ENCODE measurements at regions not wholly inside any gene's neighbourhood (a gene's known extent, or its start where the extent isn't known, plus 50 kb on each side); places are given as distances from the start of the nearest gene placed in this dataset.
A peak's percentile ranks its signal among the peaks of the same experiment; 100 is the strongest.

- Mint-ChIP-seq H3K9me3 (peaks cover 0 to 2% (median 0%) of the 10 kb centered on the region in 5 donors), H3K27ac (peak overlapping the region in 1 of 8 donors; percentile 58), H3K4me3 (no peak overlapping the region), H3K27me3 (no peaks in the 10 kb centered on the region), H3K36me3 (peaks cover 0 to 8% (median 0%) of the 10 kb centered on the region in 3 donors), H3K4me1 (no peaks in the 10 kb centered on the region)
- DNase-seq, result no peak
- no peaks in the 10 kb centered on the region for H3K36me3 ChIP-seq (ENCODE audit: insufficient read depth, low read length)
- ChIA-PET CTCF (no interaction called here), POLR2A (no interaction called here)
- no peaks in the 10 kb centered on the region for H3K9me3 ChIP-seq (ENCODE audit: low read length)
- H3K27me3 ChIP-seq (ENCODE audit: insufficient read depth, low read length, poor library complexity, severe bottlenecking), result no peaks in the 10 kb centered on the region
- H3K4me1 ChIP-seq (ENCODE audit: insufficient read depth, low read length), result no peaks in the 10 kb centered on the region
- H3K27ac ChIP-seq (ENCODE audit: low read depth, low read length), result no peak overlapping the region
- no peak overlapping the region for H3K4me3 ChIP-seq (ENCODE audit: low read length)
Observed at GRCh38 chr1:193856261-193856660, 669.8 kb upstream of the B3GALT2 start.

GRCh38 chr1:193850745-193851144 is 664.3 kb upstream of the B3GALT2 start:
- Mint-ChIP-seq H3K27ac (no peak overlapping the region), H3K9me3 (peaks cover 0 to 2% (median 0%) of the 10 kb centered on the region in 5 donors), H3K36me3 (peaks cover 0 to 8% (median 0%) of the 10 kb centered on the region in 3 donors), H3K27me3 (no peaks in the 10 kb centered on the region), H3K4me3 (no peak overlapping the region), H3K4me1 (no peaks in the 10 kb centered on the region)
- Histone ChIP-seq H3K27me3 (ENCODE audit: insufficient read depth, low read length, poor library complexity, severe bottlenecking) (no peaks in the 10 kb centered on the region), H3K4me1 (ENCODE audit: insufficient read depth, low read length) (no peaks in the 10 kb centered on the region), H3K9me3 (ENCODE audit: low read length) (no peaks in the 10 kb centered on the region), H3K36me3 (ENCODE audit: insufficient read depth, low read length) (no peaks in the 10 kb centered on the region), H3K27ac (ENCODE audit: low read depth, low read length) (no peak overlapping the region), H3K4me3 (ENCODE audit: low read length) (no peak overlapping the region)
- ChIA-PET POLR2A (no interaction called here), CTCF (no interaction called here)
- no peak for DNase-seq

GRCh38 chr1:193846876-193847604 is 660.6 kb upstream of the B3GALT2 start:
- no peaks in the 10 kb centered on the region for H3K9me3 ChIP-seq (ENCODE audit: low read length)
- H3K4me1 ChIP-seq (ENCODE audit: insufficient read depth, low read length), result no peaks in the 10 kb centered on the region
- Mint-ChIP-seq H3K27me3 (no peaks in the 10 kb centered on the region), H3K4me3 (no peak overlapping the region), H3K36me3 (peaks cover 0 to 12% (median 0%) of the 10 kb centered on the region in 3 donors), H3K9me3 (peaks cover 0 to 3% (median 0%) of the 10 kb centered on the region in 5 donors), H3K4me1 (no peaks in the 10 kb centered on the region), H3K27ac (no peak overlapping the region)
- no peaks in the 10 kb centered on the region for H3K27me3 ChIP-seq (ENCODE audit: insufficient read depth, low read length, poor library complexity, severe bottlenecking)
- no peak overlapping the region for H3K4me3 ChIP-seq (ENCODE audit: low read length)
- DNase-seq, result no peak
- no peak overlapping the region for H3K27ac ChIP-seq (ENCODE audit: low read depth, low read length)
- CTCF ChIA-PET, result no interaction called here
- POLR2A ChIA-PET, result no interaction called here
- H3K36me3 ChIP-seq (ENCODE audit: insufficient read depth, low read length), result no peaks in the 10 kb centered on the region

- peaks cover 0 to 12% (median 0%) of the 10 kb centered on the region in 3 donors for H3K36me3 Mint-ChIP-seq
- Histone ChIP-seq H3K4me1 (ENCODE audit: insufficient read depth, low read length) (no peaks in the 10 kb centered on the region), H3K9me3 (ENCODE audit: low read length) (no peaks in the 10 kb centered on the region), H3K36me3 (ENCODE audit: insufficient read depth, low read length) (no peaks in the 10 kb centered on the region), H3K27me3 (ENCODE audit: insufficient read depth, low read length, poor library complexity, severe bottlenecking) (no peaks in the 10 kb centered on the region), H3K4me3 (ENCODE audit: low read length) (no peak overlapping the region), H3K27ac (ENCODE audit: low read depth, low read length) (no peak overlapping the region)
- H3K27ac Mint-ChIP-seq, result no peak overlapping the region
- H3K9me3 Mint-ChIP-seq, result peaks cover 0 to 3% (median 0%) of the 10 kb centered on the region in 5 donors
- no peak overlapping the region for H3K4me3 Mint-ChIP-seq
- no peaks in the 10 kb centered on the region for H3K4me1 Mint-ChIP-seq
- ChIA-PET POLR2A (no interaction called here), CTCF (no interaction called here)
- no peak for DNase-seq
- H3K27me3 Mint-ChIP-seq, result no peaks in the 10 kb centered on the region
Observed at GRCh38 chr1:193846411-193846810, 660.0 kb upstream of the B3GALT2 start.

GRCh38 chr1:193841857-193842256 is 655.4 kb upstream of the B3GALT2 start:
- ChIA-PET CTCF (no interaction called here), POLR2A (no interaction called here)
- Mint-ChIP-seq H3K4me3 (no peak overlapping the region), H3K9me3 (peaks cover 0 to 5% (median 0%) of the 10 kb centered on the region in 5 donors), H3K4me1 (no peaks in the 10 kb centered on the region), H3K27ac (no peak overlapping the region), H3K27me3 (peaks cover 0 to 4% of the 10 kb centered on the region in 2 donors), H3K36me3 (peaks cover 0 to 26% (median 0%) of the 10 kb centered on the region in 3 donors)
- H3K9me3 ChIP-seq (ENCODE audit: low read length), result no peaks in the 10 kb centered on the region
- no peaks in the 10 kb centered on the region for H3K4me1 ChIP-seq (ENCODE audit: insufficient read depth, low read length)
- H3K36me3 ChIP-seq (ENCODE audit: insufficient read depth, low read length), result no peaks in the 10 kb centered on the region
- no peak overlapping the region for H3K4me3 ChIP-seq (ENCODE audit: low read length)
- H3K27ac ChIP-seq (ENCODE audit: low read depth, low read length), result no peak overlapping the region
- no peak for DNase-seq
- no peaks in the 10 kb centered on the region for H3K27me3 ChIP-seq (ENCODE audit: insufficient read depth, low read length, poor library complexity, severe bottlenecking)

GRCh38 chr1:193831465-193831864 is 645.1 kb upstream of the B3GALT2 start:
- Mint-ChIP-seq H3K27ac (no peak overlapping the region), H3K4me3 (no peak overlapping the region), H3K36me3 (peaks cover 0 to 43% (median 3%) of the 10 kb centered on the region in 3 donors), H3K27me3 (peaks cover 0 to 5% of the 10 kb centered on the region in 2 donors), H3K9me3 (peaks cover 6 to 59% (median 28%) of the 10 kb centered on the region in 5 donors), H3K4me1 (no peaks in the 10 kb centered on the region)
- H3K27me3 ChIP-seq (ENCODE audit: insufficient read depth, low read length, poor library complexity, severe bottlenecking), result no peaks in the 10 kb centered on the region
- no peaks in the 10 kb centered on the region for H3K4me1 ChIP-seq (ENCODE audit: insufficient read depth, low read length)
- no peak overlapping the region for H3K27ac ChIP-seq (ENCODE audit: low read depth, low read length)
- ChIA-PET POLR2A (no interaction called here), CTCF (no interaction called here)
- H3K36me3 ChIP-seq (ENCODE audit: insufficient read depth, low read length), result no peaks in the 10 kb centered on the region
- no peaks in the 10 kb centered on the region for H3K9me3 ChIP-seq (ENCODE audit: low read length)
- DNase-seq, result no peak
- H3K4me3 ChIP-seq (ENCODE audit: low read length), result no peak overlapping the region

GRCh38 chr1:193827516-193827915 is 641.1 kb upstream of the B3GALT2 start:
- no peak overlapping the region for H3K4me3 Mint-ChIP-seq

GRCh38 chr1:193819376-193819775 is 633.0 kb upstream of the B3GALT2 start:
- ChIA-PET POLR2A (interaction anchor here (0.6 kb wide), 1 partner anchor 60 kb away, joined by 5 read pairs; no protein-coding TSS in a partner anchor), CTCF (no interaction called here)
- no peaks in the 10 kb centered on the region for H3K36me3 ChIP-seq (ENCODE audit: insufficient read depth, low read length)
- Mint-ChIP-seq H3K4me1 (no peaks in the 10 kb centered on the region), H3K9me3 (peaks cover 0 to 7% (median 5%) of the 10 kb centered on the region in 5 donors), H3K36me3 (peaks cover 0 to 44% (median 4%) of the 10 kb centered on the region in 3 donors), H3K4me3 (no peak overlapping the region), H3K27ac (no peak overlapping the region), H3K27me3 (peaks cover 0 to 4% of the 10 kb centered on the region in 2 donors)
- no peak overlapping the region for H3K27ac ChIP-seq (ENCODE audit: low read depth, low read length)
- H3K9me3 ChIP-seq (ENCODE audit: low read length), result no peaks in the 10 kb centered on the region
- no peaks in the 10 kb centered on the region for H3K27me3 ChIP-seq (ENCODE audit: insufficient read depth, low read length, poor library complexity, severe bottlenecking)
- no peak for DNase-seq
- no peaks in the 10 kb centered on the region for H3K4me1 ChIP-seq (ENCODE audit: insufficient read depth, low read length)
- no peak overlapping the region for H3K4me3 ChIP-seq (ENCODE audit: low read length)

More at GRCh38 chr1:193827516-193827915, 641.1 kb upstream of the B3GALT2 start:
- no peaks in the 10 kb centered on the region for H3K4me1 ChIP-seq (ENCODE audit: insufficient read depth, low read length)
- H3K36me3 ChIP-seq (ENCODE audit: insufficient read depth, low read length), result no peaks in the 10 kb centered on the region
- Mint-ChIP-seq H3K27me3 (peaks cover 0 to 4% of the 10 kb centered on the region in 2 donors), H3K36me3 (peaks cover 0 to 47% (median 7%) of the 10 kb centered on the region in 3 donors), H3K4me1 (no peaks in the 10 kb centered on the region), H3K9me3 (peaks cover 6 to 48% (median 25%) of the 10 kb centered on the region in 5 donors), H3K27ac (no peak overlapping the region)
- H3K27ac ChIP-seq (ENCODE audit: low read depth, low read length), result no peak overlapping the region
- no peak overlapping the region for H3K4me3 ChIP-seq (ENCODE audit: low read length)
- no peaks in the 10 kb centered on the region for H3K9me3 ChIP-seq (ENCODE audit: low read length)
- ChIA-PET CTCF (no interaction called here), POLR2A (interaction anchor here (0.7 kb wide), 1 partner anchor 11 kb away, joined by 3 read pairs; no protein-coding TSS in a partner anchor)
- no peak for DNase-seq
- no peaks in the 10 kb centered on the region for H3K27me3 ChIP-seq (ENCODE audit: insufficient read depth, low read length, poor library complexity, severe bottlenecking)
